MCF 10A (cell line): ENCODE measurements at regions not wholly inside any gene's neighbourhood (a gene's known extent, or its start where the extent isn't known, plus 50 kb on each side); places are given as distances from the start of the nearest gene placed in this dataset.
A peak's percentile ranks its signal among the peaks of the same experiment; 100 is the strongest.
"Not testable (repeated sequence)": the region's sequence is repeated elsewhere in the genome, so short reads cannot be mapped to it uniquely, and the experiment has no call there.

Experiments
- BruUV-seq: library from RNA; stranded (reverse); fragments of 400-500 nt; replicated peaks from 2 replicates; lab custom pipeline; 2021; lab: Mats Ljungman, UMichigan
- CTCF ChIA-PET: fragments of 300-600 bp; sonication (Branson Sonifier 250); formaldehyde crosslinking; extraction: SDS; loops from one replicate; lab custom pipeline; 2021; ENCODE audit warnings: antibody characterized with exemption, inconsistent platforms; lab: Yijun Ruan, JAX
- POLR2A ChIA-PET: fragments of 300-600, 350-650 bp; sonication (Branson Sonifier 250); formaldehyde crosslinking; extraction: SDS; loops from one replicate; lab custom pipeline; 2020; ENCODE audit warnings: antibody characterized with exemption, inconsistent platforms; lab: Yijun Ruan, JAX
- DNase-seq: peaks from one replicate; pipeline ENCODE4 v3.0.0-alpha.2; 2018; ENCODE audit not compliant: unreplicated experiment
- H3K27ac Mint-ChIP-seq: one replicate; pipeline ENCODE4 v1.8.0; 2022; ENCODE audit warnings: mild to moderate bottlenecking, low read depth, mixed read lengths; ENCODE audit not compliant: unreplicated experiment
- H3K27me3 Mint-ChIP-seq: one replicate; pipeline ENCODE4 v1.8.0; 2022; ENCODE audit warnings: mixed read lengths; ENCODE audit not compliant: insufficient read depth, unreplicated experiment
- H3K36me3 Mint-ChIP-seq: one replicate; pipeline ENCODE4 v1.8.0; 2022; ENCODE audit warnings: mild to moderate bottlenecking, moderate library complexity, mixed read lengths; ENCODE audit not compliant: insufficient read depth, unreplicated experiment
- H3K4me1 Mint-ChIP-seq: one replicate; pipeline ENCODE4 v1.8.0; 2022; ENCODE audit warnings: mixed read lengths; ENCODE audit not compliant: insufficient read depth, unreplicated experiment
- H3K4me3 Mint-ChIP-seq: one replicate; pipeline ENCODE4 v1.8.0; 2022; ENCODE audit warnings: mild to moderate bottlenecking, moderate library complexity, mixed read lengths; ENCODE audit not compliant: unreplicated experiment
- H3K9me3 Mint-ChIP-seq: one replicate; pipeline ENCODE4 v1.8.0; 2022; ENCODE audit warnings: mixed read lengths; ENCODE audit not compliant: unreplicated experiment
- CTCF ChIP-seq: fragments of 200-600 bp; IDR thresholded peaks from one replicate; pipeline ENCODE4 v1.8.0; 2022; ENCODE audit warnings: antibody characterized with exemption, mild to moderate bottlenecking; ENCODE audit not compliant: unreplicated experiment
- intact Hi-C: fragments of 100-400 bp; cut with micrococcal nuclease; formaldehyde crosslinking; loops from 2 replicates; pipeline ENCODE4 v1.14.1; 2022

GRCh38 chr3:160098261-160098908 is 109.8 kb downstream of the IL12A start:
- Mint-ChIP-seq H3K27ac (no peak overlapping the region), H3K36me3 (no peaks in the 10 kb centered on the region), H3K9me3 (no peaks in the 10 kb centered on the region), H3K27me3 (no peaks in the 10 kb centered on the region), H3K4me1 (no peaks in the 10 kb centered on the region), H3K4me3 (no peak overlapping the region)
- BruUV-seq = no TSS peak
- no peak for TF ChIP-seq CTCF
- peak; percentile 37 for DNase-seq
- intact Hi-C loops = no loop called here
- CTCF ChIA-PET = interaction anchor here (0.6 to 0.9 kb wide), 2 partner anchors 8 to 250 kb away, joined by 3 to 5 read pairs; no protein-coding TSS in a partner anchor
- POLR2A ChIA-PET = interaction anchor here (0.7 kb wide), 1 partner anchor 8 kb away, joined by 3 read pairs; no protein-coding TSS in a partner anchor

- TF ChIP-seq CTCF = no peak
- Mint-ChIP-seq H3K4me3 (no peak overlapping the region), H3K36me3 (no peaks in the 10 kb centered on the region), H3K27me3 (no peaks in the 10 kb centered on the region), H3K4me1 (no peaks in the 10 kb centered on the region), H3K27ac (no peak overlapping the region), H3K9me3 (no peaks in the 10 kb centered on the region)
- intact Hi-C loops = no loop called here
- CTCF ChIA-PET = interaction anchor here (0.9 kb wide), 1 partner anchor 8 kb away, joined by 5 read pairs; no protein-coding TSS in a partner anchor
- DNase-seq = no peak
- POLR2A ChIA-PET = interaction anchor here (0.6 kb wide), 1 partner anchor 1401 kb away, joined by 3 read pairs; no protein-coding TSS in a partner anchor
- no TSS peak for BruUV-seq
Measured at GRCh38 chr3:160098926-160099626, 110.4 kb downstream of the IL12A start.

GRCh38 chr3:160099834-160100233 is 111.2 kb downstream of the IL12A start:
- no peaks in the 10 kb centered on the region for H3K27me3 Mint-ChIP-seq
- no peak overlapping the region for H3K4me3 Mint-ChIP-seq
- H3K36me3 Mint-ChIP-seq = no peaks in the 10 kb centered on the region
- no peak overlapping the region for H3K27ac Mint-ChIP-seq
- no peak for TF ChIP-seq CTCF
- CTCF ChIA-PET = interaction anchor here (0.6 kb wide), 1 partner anchor 112 kb away, joined by 5 read pairs; no protein-coding TSS in a partner anchor
- POLR2A ChIA-PET = interaction anchor here (0.6 kb wide), 1 partner anchor 1400 kb away, joined by 3 read pairs; no protein-coding TSS in a partner anchor
- H3K4me1 Mint-ChIP-seq = no peaks in the 10 kb centered on the region
- H3K9me3 Mint-ChIP-seq = no peaks in the 10 kb centered on the region
- DNase-seq = no peak
- BruUV-seq = no TSS peak
- intact Hi-C loops = no loop called here

GRCh38 chr3:160100610-160101009 is 112.0 kb downstream of the IL12A start:
- no peak for TF ChIP-seq CTCF
- Mint-ChIP-seq H3K27me3 (no peaks in the 10 kb centered on the region), H3K4me1 (no peaks in the 10 kb centered on the region), H3K4me3 (no peak overlapping the region), H3K36me3 (no peaks in the 10 kb centered on the region), H3K9me3 (no peaks in the 10 kb centered on the region), H3K27ac (no peak overlapping the region)
- POLR2A ChIA-PET = no interaction called here
- no TSS peak for BruUV-seq
- DNase-seq = no peak
- CTCF ChIA-PET = no interaction called here
- intact Hi-C loops = no loop called here

- BruUV-seq = not testable (repeated sequence)
Measured at GRCh38 chr3:160102001-160102400, 113.4 kb downstream of the IL12A start.

More at GRCh38 chr3:160102001-160102400, 113.4 kb downstream of the IL12A start:
- H3K4me3 Mint-ChIP-seq, H3K36me3 Mint-ChIP-seq, POLR2A ChIA-PET, DNase-seq, H3K4me1 Mint-ChIP-seq, H3K9me3 Mint-ChIP-seq, H3K27ac Mint-ChIP-seq, H3K27me3 Mint-ChIP-seq, CTCF ChIA-PET, intact Hi-C loops: not testable (repeated sequence)
